Bronchial epithelial cell (primary cell): ENCODE measurements at regions not wholly inside any gene's neighbourhood (a gene's known extent, or its start where the extent isn't known, plus 50 kb on each side); places are given as distances from the start of the nearest gene placed in this dataset.

ENCODE experiments used
- DNase-seq: peaks from one replicate; pipeline ENCODE4 v3.0.0-alpha.2; 2010; ENCODE audit warnings: low read depth
- FAIRE-seq: peaks from 2 replicates; lab custom pipeline; 2011; peaks lifted over from hg19 to GRCh38; lab: Jason Lieb, UNC
- H3K27me3 ChIP-seq: 2 replicates; pipeline ENCODE4 v1.5.1; 2011; ENCODE audit warnings: low read length; ENCODE audit not compliant: control insufficient read depth, insufficient read depth
- H3K36me3 ChIP-seq: 2 replicates; pipeline ENCODE4 v1.5.1; 2011; ENCODE audit warnings: low read length; ENCODE audit not compliant: control insufficient read depth, insufficient read depth
- H3K4me3 ChIP-seq: 2 replicates; pipeline ENCODE4 v1.5.1; 2011; ENCODE audit warnings: mild to moderate bottlenecking, low read depth, low read length, control low read depth
- CTCF ChIP-seq: IDR thresholded peaks from 2 replicates; pipeline ENCODE4 v1.5.1; 2011; ENCODE audit warnings: mild to moderate bottlenecking, moderate library complexity, low read length, control low read depth, inconsistent platforms; ENCODE audit not compliant: insufficient read depth, severe bottlenecking

GRCh38 chr6:137657351-137657911 is 163.2 kb upstream of the OLIG3 start:
- FAIRE-seq = no peak
- no peak for TF ChIP-seq CTCF
- no peaks in the 10 kb centered on the region for H3K27me3 ChIP-seq
- no peak overlapping the region for H3K4me3 ChIP-seq
- peak; percentile 86 for DNase-seq
- H3K36me3 ChIP-seq = no peaks in the 10 kb centered on the region

GRCh38 chr6:137658287-137658686 is 164.1 kb upstream of the OLIG3 start:
- FAIRE-seq = no peak
- no peaks in the 10 kb centered on the region for H3K27me3 ChIP-seq
- no peak overlapping the region for H3K4me3 ChIP-seq
- no peaks in the 10 kb centered on the region for H3K36me3 ChIP-seq
- no peak for TF ChIP-seq CTCF
- no peak for DNase-seq

GRCh38 chr6:137659871-137660270 is 165.7 kb upstream of the OLIG3 start:
- H3K36me3 ChIP-seq = no peaks in the 10 kb centered on the region
- DNase-seq = no peak
- H3K27me3 ChIP-seq = no peaks in the 10 kb centered on the region
- FAIRE-seq = no peak
- H3K4me3 ChIP-seq = no peak overlapping the region
- TF ChIP-seq CTCF = no peak

GRCh38 chr6:137660296-137660731 is 166.1 kb upstream of the OLIG3 start:
- DNase-seq = no peak
- no peaks in the 10 kb centered on the region for H3K27me3 ChIP-seq
- H3K36me3 ChIP-seq = no peaks in the 10 kb centered on the region
- no peak overlapping the region for H3K4me3 ChIP-seq
- FAIRE-seq = no peak
- no peak for TF ChIP-seq CTCF

- H3K27me3 ChIP-seq = no peaks in the 10 kb centered on the region
- FAIRE-seq = no peak
- DNase-seq = peak; percentile 29
- peak; percentile 47 for TF ChIP-seq CTCF
- no peak overlapping the region for H3K4me3 ChIP-seq
- no peaks in the 10 kb centered on the region for H3K36me3 ChIP-seq
Observed at GRCh38 chr6:137661601-137662000, 167.4 kb upstream of the OLIG3 start.

GRCh38 chr6:137664183-137664582 is 170.0 kb upstream of the OLIG3 start:
- DNase-seq (no peak), FAIRE-seq (no peak)
- H3K4me3 ChIP-seq = no peak overlapping the region
- TF ChIP-seq CTCF = no peak
- no peaks in the 10 kb centered on the region for H3K36me3 ChIP-seq
- H3K27me3 ChIP-seq = no peaks in the 10 kb centered on the region
